H9 (cell line): ENCODE measurements at regions not wholly inside any gene's neighbourhood (a gene's known extent, or its start where the extent isn't known, plus 50 kb on each side); places are given as distances from the start of the nearest gene placed in this dataset.

Experiments
- DNase-seq: peaks from one replicate; pipeline ENCODE4 v3.0.0-alpha.2; 2017
- H2AFZ ChIP-seq: one replicate; pipeline ENCODE4 v1.6.1; 2013; ENCODE audit warnings: mild to moderate bottlenecking, low read length, control low read depth, moderate library complexity
- H2AK5ac ChIP-seq: 2 replicates; pipeline ENCODE4 v1.6.1; 2013; ENCODE audit warnings: low read length, control low read depth, mixed read lengths; ENCODE audit not compliant: insufficient read length
- H2BK120ac ChIP-seq: one replicate; pipeline ENCODE4 v1.6.1; 2013; ENCODE audit warnings: low read depth, mild to moderate bottlenecking, low read length, control low read depth, inconsistent platforms; ENCODE audit not compliant: poor library complexity, severe bottlenecking
- H2BK12ac ChIP-seq: 2 replicates; pipeline ENCODE4 v1.6.1; 2013; ENCODE audit warnings: low read length, control low read depth, mixed read lengths, low read depth; ENCODE audit not compliant: insufficient read length
- H2BK15ac ChIP-seq: 2 replicates; pipeline ENCODE4 v1.6.1; 2013; ENCODE audit warnings: low read depth, low read length, control low read depth
- H2BK20ac ChIP-seq: one replicate; pipeline ENCODE4 v1.6.1; 2013; ENCODE audit warnings: low read depth, mild to moderate bottlenecking, low read length, control low read depth, inconsistent platforms; ENCODE audit not compliant: poor library complexity, severe bottlenecking
- H2BK5ac ChIP-seq: 2 replicates; pipeline ENCODE4 v1.6.1; 2013; ENCODE audit warnings: low read length, control low read depth, mixed read lengths; ENCODE audit not compliant: insufficient read length
- H3K14ac ChIP-seq: 2 replicates; pipeline ENCODE4 v1.6.1; 2013; ENCODE audit warnings: low read length, control low read depth; ENCODE audit not compliant: insufficient read depth
- H3K18ac ChIP-seq: 2 replicates; pipeline ENCODE4 v1.6.1; 2013; ENCODE audit warnings: low read depth, mild to moderate bottlenecking, mixed read lengths, low read length, control low read depth; ENCODE audit not compliant: insufficient read length
- H3K23ac ChIP-seq: 2 replicates; pipeline ENCODE4 v1.6.1; 2013; ENCODE audit warnings: low read length, control low read depth, mixed read lengths, low read depth; ENCODE audit not compliant: insufficient read length
- H3K23me2 ChIP-seq: 2 replicates; pipeline ENCODE4 v1.6.1; 2013; ENCODE audit warnings: low read depth, mild to moderate bottlenecking, mixed read lengths, low read length, control low read depth; ENCODE audit not compliant: insufficient read length, poor library complexity, severe bottlenecking
- H3K27ac ChIP-seq: 2 replicates; pipeline ENCODE4 v1.5.1; 2013; ENCODE audit warnings: low read length, control low read depth, mixed read lengths, low read depth; ENCODE audit not compliant: insufficient read length
- H3K27me3 ChIP-seq: 2 replicates; pipeline ENCODE4 v1.6.1; 2013; ENCODE audit warnings: low read length, control low read depth, inconsistent platforms; ENCODE audit not compliant: insufficient read depth
- H3K4ac ChIP-seq: 2 replicates; pipeline ENCODE4 v1.6.1; 2013; ENCODE audit warnings: low read depth, mild to moderate bottlenecking, control low read depth, inconsistent platforms, low read length, moderate library complexity
- H3K4me1 ChIP-seq: 2 replicates; pipeline ENCODE4 v1.6.1; 2013; ENCODE audit warnings: low read length, control low read depth, inconsistent platforms; ENCODE audit not compliant: insufficient read depth
- H3K4me2 ChIP-seq: 2 replicates; pipeline ENCODE4 v1.6.1; 2013; ENCODE audit warnings: low read length, control low read depth, mixed read lengths; ENCODE audit not compliant: insufficient read length, insufficient read depth
- H3K56ac ChIP-seq: 2 replicates; pipeline ENCODE4 v1.6.1; 2013; ENCODE audit warnings: low read depth, mild to moderate bottlenecking, mixed read lengths, low read length, control low read depth; ENCODE audit not compliant: insufficient read length
- H3K79me1 ChIP-seq: 2 replicates; pipeline ENCODE4 v1.6.1; 2013; ENCODE audit warnings: low read depth, mild to moderate bottlenecking, moderate library complexity, low read length, control low read depth, inconsistent platforms; ENCODE audit not compliant: insufficient read depth, poor library complexity, severe bottlenecking
- H3K79me2 ChIP-seq: 2 replicates; pipeline ENCODE4 v1.6.1; 2013; ENCODE audit warnings: low read length, control low read depth, inconsistent platforms; ENCODE audit not compliant: insufficient read depth
- H3K9ac ChIP-seq: 2 replicates; pipeline ENCODE4 v1.6.1; 2013; ENCODE audit warnings: low read length, control low read depth, mixed read lengths; ENCODE audit not compliant: insufficient read length; ENCODE audit errors: extremely low read depth
- H3K9me3 ChIP-seq: one replicate; pipeline ENCODE4 v1.6.1; 2013; ENCODE audit warnings: low read depth, low read length, inconsistent platforms; ENCODE audit not compliant: control insufficient read depth
- H3T11ph ChIP-seq: one replicate; pipeline ENCODE4 v1.6.1; 2013; ENCODE audit warnings: mild to moderate bottlenecking, low read length, control low read depth, inconsistent platforms
- H4K20me1 ChIP-seq: one replicate; pipeline ENCODE4 v1.6.1; 2013; ENCODE audit not compliant: control insufficient read depth, insufficient read length, insufficient read depth
- H4K5ac ChIP-seq: 2 replicates; pipeline ENCODE4 v1.6.1; 2013; ENCODE audit warnings: low read depth, mild to moderate bottlenecking, mixed read lengths, low read length, control low read depth; ENCODE audit not compliant: insufficient read length
- H4K8ac ChIP-seq: replicated peaks from 2 replicates; pipeline ENCODE4 v1.6.1; 2013; ENCODE audit warnings: low read length, control low read depth, mixed read lengths, low read depth; ENCODE audit not compliant: insufficient read length
- H4K91ac ChIP-seq: 2 replicates; pipeline ENCODE4 v1.6.1; 2013; ENCODE audit warnings: low read depth, mild to moderate bottlenecking, moderate library complexity, mixed read lengths, low read length, control low read depth; ENCODE audit not compliant: insufficient read length
- H3K27ac Mint-ChIP-seq, 3 experiments: 2 replicates in 2 of 3; 3 replicates in 1 of 3; pipeline ENCODE4 v1.8.0; 2020 to 2021; ENCODE audit warnings: mixed read lengths in 3 of 3, mild to moderate bottlenecking in 1 of 3, moderate library complexity in 1 of 3
- H3K27me3 Mint-ChIP-seq: 2 replicates; pipeline ENCODE4 v1.8.0; 2021; ENCODE audit warnings: low read depth, mild to moderate bottlenecking, moderate library complexity, mixed read lengths
- H3K36me3 Mint-ChIP-seq, 3 experiments: 2 replicates in 2 of 3; 3 replicates in 1 of 3; pipeline ENCODE4 v1.8.0; 2020 to 2021; ENCODE audit warnings: low read depth in 3 of 3, mixed read lengths in 3 of 3; ENCODE audit not compliant: insufficient read depth in 1 of 3
- H3K4me1 Mint-ChIP-seq, 2 experiments: 2 replicates each; pipeline ENCODE4 v1.8.0; 2020; ENCODE audit warnings: mixed read lengths in 2 of 2
- H3K4me3 Mint-ChIP-seq, 2 experiments: 2 replicates in 1 of 2; 3 replicates in 1 of 2; pipeline ENCODE4 v1.8.0; 2020 to 2021; ENCODE audit warnings: mild to moderate bottlenecking in 2 of 2, mixed read lengths in 2 of 2, moderate library complexity in 1 of 2
- H3K9me3 Mint-ChIP-seq, 2 experiments: 2 replicates in 1 of 2; 3 replicates in 1 of 2; pipeline ENCODE4 v1.8.0; 2020; ENCODE audit warnings: mild to moderate bottlenecking in 2 of 2, mixed read lengths in 2 of 2, moderate library complexity in 1 of 2
- TF ChIP-seq, protein P1 (sequence below): fragments of 200-600 bp; sonication (generic); conservative IDR thresholded peaks from 3 replicates; pipeline ENCODE4 v1.8.0; 2021; ENCODE audit warnings: antibody characterized with exemption, mild to moderate bottlenecking

DNA sequence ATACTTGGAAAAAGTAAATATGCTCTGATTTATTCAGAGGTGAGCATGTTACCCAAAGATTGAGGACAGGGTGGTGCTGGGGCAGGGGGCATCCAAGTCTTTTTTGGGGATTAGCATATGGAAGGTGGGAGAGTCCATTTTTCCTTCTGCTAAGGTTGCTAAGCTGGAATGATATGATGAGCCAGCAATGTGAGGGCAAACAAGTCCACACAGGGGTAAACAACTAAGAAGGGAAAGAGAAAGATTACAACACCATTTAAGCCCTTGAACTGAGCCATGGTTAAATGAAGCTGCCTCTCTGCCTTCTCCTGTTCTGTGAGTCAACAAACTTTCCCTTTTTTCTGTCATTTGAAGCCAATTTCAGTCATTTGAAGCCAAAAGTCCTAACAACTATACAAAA lies 89.0 kb downstream of the RPL22L1 start:
- TF ChIP-seq, protein P1, sequence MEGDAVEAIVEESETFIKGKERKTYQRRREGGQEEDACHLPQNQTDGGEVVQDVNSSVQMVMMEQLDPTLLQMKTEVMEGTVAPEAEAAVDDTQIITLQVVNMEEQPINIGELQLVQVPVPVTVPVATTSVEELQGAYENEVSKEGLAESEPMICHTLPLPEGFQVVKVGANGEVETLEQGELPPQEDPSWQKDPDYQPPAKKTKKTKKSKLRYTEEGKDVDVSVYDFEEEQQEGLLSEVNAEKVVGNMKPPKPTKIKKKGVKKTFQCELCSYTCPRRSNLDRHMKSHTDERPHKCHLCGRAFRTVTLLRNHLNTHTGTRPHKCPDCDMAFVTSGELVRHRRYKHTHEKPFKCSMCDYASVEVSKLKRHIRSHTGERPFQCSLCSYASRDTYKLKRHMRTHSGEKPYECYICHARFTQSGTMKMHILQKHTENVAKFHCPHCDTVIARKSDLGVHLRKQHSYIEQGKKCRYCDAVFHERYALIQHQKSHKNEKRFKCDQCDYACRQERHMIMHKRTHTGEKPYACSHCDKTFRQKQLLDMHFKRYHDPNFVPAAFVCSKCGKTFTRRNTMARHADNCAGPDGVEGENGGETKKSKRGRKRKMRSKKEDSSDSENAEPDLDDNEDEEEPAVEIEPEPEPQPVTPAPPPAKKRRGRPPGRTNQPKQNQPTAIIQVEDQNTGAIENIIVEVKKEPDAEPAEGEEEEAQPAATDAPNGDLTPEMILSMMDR: no peak
- Histone ChIP-seq H3K18ac (no peak overlapping the region), H3K79me2 (no peaks in the 10 kb centered on the region), H4K8ac (no peak overlapping the region), H3T11ph (no peak overlapping the region), H3K4me2 (no peak overlapping the region), H3K14ac (no peak overlapping the region), H3K4ac (no peak overlapping the region), H2AFZ (no peak overlapping the region), H3K56ac (no peak overlapping the region), H2AK5ac (no peak overlapping the region), H3K27me3 (no peaks in the 10 kb centered on the region), H4K91ac (no peak overlapping the region), H2BK15ac (no peak overlapping the region), H4K20me1 (no peaks in the 10 kb centered on the region), H2BK20ac (no peak overlapping the region), H3K27ac (no peak overlapping the region), H3K9me3 (no peaks in the 10 kb centered on the region), H2BK5ac (no peak overlapping the region), H2BK12ac (no peak overlapping the region), H3K4me1 (no peaks in the 10 kb centered on the region), H4K5ac (no peak overlapping the region), H3K23ac (no peak overlapping the region), H3K23me2 (no peaks in the 10 kb centered on the region), H2BK120ac (no peak overlapping the region), H3K79me1 (no peaks in the 10 kb centered on the region), H3K9ac (no peak overlapping the region)
- DNase-seq: no peak
- no peak overlapping the region for H3K4me3 Mint-ChIP-seq
- H3K9me3 Mint-ChIP-seq: peaks cover 0 to 5% of the 10 kb centered on the region in 2 experiments; a peak in 1 of 5 replicates
- peaks cover 1% of the 10 kb centered on the region; the same call in 1 of the 2 replicates for H3K27me3 Mint-ChIP-seq
- no peaks in the 10 kb centered on the region; a peak in 1 of 7 replicates for H3K36me3 Mint-ChIP-seq
- no peaks in the 10 kb centered on the region for H3K4me1 Mint-ChIP-seq
- no peak overlapping the region for H3K27ac Mint-ChIP-seq
